Heart left ventricle (tissue), 16 donors: ENCODE measurements at regions not wholly inside any gene's neighbourhood (a gene's known extent, or its start where the extent isn't known, plus 50 kb on each side); places are given as distances from the start of the nearest gene placed in this dataset.

ENCODE experiments used
- ATAC-seq, 4 donors: fragments of 200-7000 bp; cut with Tn5 transposase; one replicate each; pipeline ENCODE4 v1.9.1; 2020 to 2022; ENCODE audit warnings: moderate library complexity in 4 of 4, mild to moderate bottlenecking in 3 of 4, moderate number of reproducible peaks in 1 of 4
- DNase-seq, 5 donors: peaks; one replicate each; pipeline ENCODE4 v3.0.0-alpha.2; 2020
- H3K27ac ChIP-seq, 12 donors: fragments of 200-600 bp; sonication (generic) in 4 of 12; one replicate each; pipeline versions ENCODE4 v1.5.0 to v1.8.0; 2016 to 2022; ENCODE audit warnings: mild to moderate bottlenecking in 2 of 12
- H3K27me3 ChIP-seq, 9 donors: fragments of 200-600 bp; sonication (generic) in 2 of 9; one replicate each; pipeline versions ENCODE4 v1.5.1 to v1.8.0; 2016 to 2022; ENCODE audit warnings: mild to moderate bottlenecking in 3 of 9
- H3K36me3 ChIP-seq, 9 donors: fragments of 200-600 bp; sonication (generic) in 2 of 9; one replicate each; pipeline versions ENCODE4 v1.5.0 to v1.8.0; 2018 to 2022; ENCODE audit warnings: mild to moderate bottlenecking in 2 of 9
- H3K4me1 ChIP-seq, 12 donors: fragments of 200-600 bp; sonication (generic) in 4 of 12; one replicate each; pipeline versions ENCODE4 v1.5.0 to v1.8.0; 2016 to 2022; ENCODE audit warnings: mild to moderate bottlenecking in 3 of 12
- H3K4me3 ChIP-seq, 12 donors: fragments of 200-600 bp; sonication (generic) in 4 of 12; one replicate each; pipeline versions ENCODE4 v1.5.0 to v1.8.0; 2017 to 2022; ENCODE audit warnings: mild to moderate bottlenecking in 9 of 12, moderate library complexity in 4 of 12
- H3K9me3 ChIP-seq, 12 donors: fragments of 200-600 bp; sonication (generic) in 4 of 12; one replicate each; pipeline versions ENCODE4 v1.5.0 to v1.8.0; 2016 to 2022; ENCODE audit warnings: mild to moderate bottlenecking in 1 of 12
- POLR2A ChIP-seq, 2 donors: fragments of 450-650 bp; IDR thresholded peaks; one replicate each; pipeline ENCODE4 v1.6.1; 2017; ENCODE audit warnings: antibody characterized with exemption in 2 of 2, mild to moderate bottlenecking in 2 of 2, moderate library complexity in 2 of 2
- WGBS, 4 donors: extraction: QIAGEN DNeasy Blood & Tissue Kit in 2 of 4; methylation state at CpG; one replicate each; pipeline versions ENCODE4 v1.1.5 to v1.1.7; 2013 to 2018; 5-methylcytosine and 5-hydroxymethylcytosine counted together
- intact Hi-C, 10 donors: fragments of 100-400 bp; cut with DNase I; formaldehyde crosslinking; loops; one replicate each; pipeline versions ENCODE4 v1.11.1 to v1.14.2; 2022
- TF ChIP-seq, protein P1 (sequence below), 12 donors: fragments of 200-600 bp; sonication (generic) in 4 of 12; IDR thresholded peaks; one replicate each; pipeline versions ENCODE4 v1.5.0 to v1.8.0; 2018 to 2022; ENCODE audit warnings: antibody characterized with exemption in 12 of 12, mild to moderate bottlenecking in 5 of 12
- donor health status: ischemic (EF 13 %, LVEDD 7.1; RV severe dilation, severe dysfunction).
- donor health status: healthy with polysubstance abuse.
- donor health status: DM: no; HTN: yes; CAD: no.
- donor health status: DM: no; HTN: no; CAD: no.
- donor health status: ischemic (EF 25% LVEDD 6.9; RV normal size, moderate dysfunction).
- donor health status: ischemic (EF 25% LVEDD 5.7; RV mildly dilated, moderate dysfunction).
- donor health status: healthy.
- donor health status: DM: yes; HTN: yes; CAD: no.
- donor health status: ischemic (EF 35%, LVEDD 5.7; RV mildly dilated, moderate dysfunction).
- donor health status: nonischemic (EF 11% LVEDD 7.7; RV severe dilation, severe dysfunction).
- donor health status: DM: yes; HTN: yes; CAD: no.
- donor health status: PGD.
- donor health status: ischemic (EF 29% LVEDD 5.4; RV normal size, mild dysfunction).
- donor health status: nonischemic (EF 23%, LVEDD 6.1; RV moderate dilation, normal function).

DNA sequence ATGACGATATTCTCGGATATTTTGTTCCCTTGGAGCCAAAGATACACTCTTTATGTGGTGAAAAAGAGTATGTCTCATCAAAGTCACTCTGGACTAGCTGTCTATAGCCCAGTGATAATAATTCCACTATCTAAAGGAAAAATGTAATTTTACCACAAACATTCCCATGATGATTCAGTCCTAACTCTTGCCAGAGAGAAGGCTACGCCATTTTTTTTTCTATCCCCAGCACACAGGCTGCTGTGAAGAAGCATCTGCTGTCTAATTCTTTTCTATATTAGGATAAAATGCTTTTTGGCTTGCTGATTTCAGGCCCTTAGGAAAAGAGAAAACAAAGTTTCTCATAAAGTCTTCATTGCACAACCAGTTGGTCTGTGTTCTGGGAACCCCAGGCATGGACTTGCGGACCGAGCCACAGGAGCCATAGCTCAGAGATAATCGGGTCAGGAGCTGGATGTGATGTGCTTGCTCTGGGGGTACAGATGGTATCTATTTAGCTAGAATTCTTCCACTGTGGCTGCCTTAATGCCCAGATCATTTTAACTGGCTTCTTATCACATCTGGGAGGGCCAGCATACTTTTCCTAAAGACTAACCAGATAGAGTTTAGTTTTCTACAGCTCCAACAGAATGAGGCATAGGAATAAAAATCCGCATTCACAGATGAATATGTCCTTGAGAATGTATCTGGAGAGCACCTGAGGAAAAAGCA lies 683.7 kb upstream of the ID4 start:
- ATAC-seq (peak in 3 of 4 donors; percentile 64 to 90 (median 71)), DNase-seq (peak in 3 of 5 donors; percentile 14 to 22 (median 19))
- 68 to 77% (median 71%) methylated on average over 7 of the region's 7 CpGs for WGBS, 4 donors

DNA sequence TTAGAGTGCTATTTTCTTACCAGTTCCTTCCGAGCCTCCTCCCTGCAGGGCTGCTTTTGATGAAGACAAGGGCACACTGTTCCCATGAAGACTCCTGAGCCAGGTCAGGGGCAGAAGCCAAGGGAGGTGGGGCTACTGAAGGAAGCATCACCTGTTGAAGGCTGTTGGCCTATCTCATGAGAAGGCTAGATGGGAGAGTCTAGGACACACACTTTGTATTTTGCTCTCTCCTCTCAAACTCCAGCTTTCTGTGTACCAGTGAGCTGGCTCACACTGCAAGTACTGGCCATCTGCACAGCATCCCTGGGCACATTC lies 683.2 kb upstream of the ID4 start:
- H3K27ac ChIP-seq = peak overlapping the region in 5 of 12 donors; percentile 6 to 79 (median 49)
- H3K36me3 ChIP-seq = no peaks in the 10 kb centered on the region
- no peaks in the 10 kb centered on the region for H3K9me3 ChIP-seq
- TF ChIP-seq POLR2A (IDR thresholded peaks at IDR 0.05) = no peak
- H3K27me3 ChIP-seq = no peaks in the 10 kb centered on the region
- intact Hi-C loops = no loop called here
- peaks cover 0 to 9% (median 0%) of the 10 kb centered on the region in 12 donors for H3K4me1 ChIP-seq
- WGBS, 4 donors = 50 to 79% (median 74%) methylated on average over 1 of the region's 1 CpG
- ATAC-seq = peak in 2 of 4 donors; percentile 12 to 24
- H3K4me3 ChIP-seq = no peak overlapping the region
- DNase-seq = peak in 1 of 5 donors; percentile 20

More for the DNA sequence above, 683.7 kb upstream of the ID4 start:
- H3K4me3 ChIP-seq = no peak overlapping the region
- H3K36me3 ChIP-seq = no peaks in the 10 kb centered on the region
- peaks cover 0 to 9% (median 0%) of the 10 kb centered on the region in 12 donors for H3K4me1 ChIP-seq
- H3K27ac ChIP-seq = peak overlapping the region in 5 of 12 donors; percentile 6 to 79 (median 49)
- TF ChIP-seq, protein P1, sequence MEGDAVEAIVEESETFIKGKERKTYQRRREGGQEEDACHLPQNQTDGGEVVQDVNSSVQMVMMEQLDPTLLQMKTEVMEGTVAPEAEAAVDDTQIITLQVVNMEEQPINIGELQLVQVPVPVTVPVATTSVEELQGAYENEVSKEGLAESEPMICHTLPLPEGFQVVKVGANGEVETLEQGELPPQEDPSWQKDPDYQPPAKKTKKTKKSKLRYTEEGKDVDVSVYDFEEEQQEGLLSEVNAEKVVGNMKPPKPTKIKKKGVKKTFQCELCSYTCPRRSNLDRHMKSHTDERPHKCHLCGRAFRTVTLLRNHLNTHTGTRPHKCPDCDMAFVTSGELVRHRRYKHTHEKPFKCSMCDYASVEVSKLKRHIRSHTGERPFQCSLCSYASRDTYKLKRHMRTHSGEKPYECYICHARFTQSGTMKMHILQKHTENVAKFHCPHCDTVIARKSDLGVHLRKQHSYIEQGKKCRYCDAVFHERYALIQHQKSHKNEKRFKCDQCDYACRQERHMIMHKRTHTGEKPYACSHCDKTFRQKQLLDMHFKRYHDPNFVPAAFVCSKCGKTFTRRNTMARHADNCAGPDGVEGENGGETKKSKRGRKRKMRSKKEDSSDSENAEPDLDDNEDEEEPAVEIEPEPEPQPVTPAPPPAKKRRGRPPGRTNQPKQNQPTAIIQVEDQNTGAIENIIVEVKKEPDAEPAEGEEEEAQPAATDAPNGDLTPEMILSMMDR (IDR thresholded peaks at IDR 0.05) = no peak
- TF ChIP-seq POLR2A (IDR thresholded peaks at IDR 0.05) = no peak
- intact Hi-C loops = no loop called here
- no peaks in the 10 kb centered on the region for H3K27me3 ChIP-seq
- H3K9me3 ChIP-seq = no peaks in the 10 kb centered on the region

DNA sequence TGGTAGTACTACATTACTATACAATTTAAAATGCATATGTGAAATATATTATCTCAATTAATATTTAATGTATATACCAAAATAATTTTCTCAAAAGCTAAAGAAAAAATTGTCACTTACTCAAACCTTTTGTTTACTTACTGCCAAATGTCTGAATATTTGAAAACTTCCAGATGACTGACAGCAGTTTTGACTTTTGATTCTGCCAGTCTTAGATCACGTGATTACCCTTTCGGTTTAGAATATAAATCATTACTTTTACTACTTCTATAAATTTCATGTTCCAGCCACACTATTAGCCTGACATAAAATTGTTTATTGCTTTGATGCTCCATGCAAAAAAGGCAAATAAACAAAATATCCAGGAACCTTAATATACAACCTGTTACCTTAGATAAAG lies 680.7 kb upstream of the ID4 start:
- Histone ChIP-seq H3K4me1 (peaks cover 0 to 9% (median 0%) of the 10 kb centered on the region in 12 donors), H3K36me3 (no peaks in the 10 kb centered on the region), H3K27ac (no peak overlapping the region), H3K27me3 (no peaks in the 10 kb centered on the region), H3K4me3 (no peak overlapping the region), H3K9me3 (no peaks in the 10 kb centered on the region)
- ATAC-seq (no peak), DNase-seq (no peak)
- WGBS, 4 donors = 87 to 94% (median 90%) methylated on average over 2 of the region's 2 CpGs
- intact Hi-C loops = no loop called here
- TF ChIP-seq POLR2A (IDR thresholded peaks at IDR 0.05) = no peak
- TF ChIP-seq, protein P1 (IDR thresholded peaks at IDR 0.05) = no peak

DNA sequence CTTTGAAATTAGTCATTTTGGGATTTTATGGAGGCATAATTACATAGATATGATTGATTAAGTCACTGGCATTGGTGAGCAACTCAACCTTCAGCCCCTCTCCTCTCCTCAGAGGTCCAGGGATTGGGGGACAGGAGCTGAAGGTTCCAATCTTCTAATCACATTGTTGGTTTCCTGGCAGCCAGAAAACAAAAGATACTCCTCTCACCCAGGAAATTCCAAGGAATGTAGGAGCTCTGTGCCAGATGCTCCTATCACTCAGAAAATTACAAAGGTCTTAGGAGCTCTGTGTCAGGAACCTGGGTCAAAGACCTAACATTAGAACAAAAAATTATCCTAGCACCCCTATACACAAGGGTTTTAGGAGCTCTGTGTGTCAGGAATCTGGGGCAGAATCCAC lies 679.7 kb upstream of the ID4 start:
- H3K9me3 ChIP-seq = no peaks in the 10 kb centered on the region
- peaks cover 0 to 9% (median 0%) of the 10 kb centered on the region in 12 donors for H3K4me1 ChIP-seq
- intact Hi-C loops = no loop called here
- DNase-seq (no peak), ATAC-seq (no peak)
- no peak overlapping the region for H3K4me3 ChIP-seq
- H3K36me3 ChIP-seq = no peaks in the 10 kb centered on the region
- H3K27me3 ChIP-seq = no peaks in the 10 kb centered on the region
- H3K27ac ChIP-seq = no peak overlapping the region
- no peak for TF ChIP-seq POLR2A (IDR thresholded peaks at IDR 0.05)
- TF ChIP-seq, protein P1 (IDR thresholded peaks at IDR 0.05) = no peak

DNA sequence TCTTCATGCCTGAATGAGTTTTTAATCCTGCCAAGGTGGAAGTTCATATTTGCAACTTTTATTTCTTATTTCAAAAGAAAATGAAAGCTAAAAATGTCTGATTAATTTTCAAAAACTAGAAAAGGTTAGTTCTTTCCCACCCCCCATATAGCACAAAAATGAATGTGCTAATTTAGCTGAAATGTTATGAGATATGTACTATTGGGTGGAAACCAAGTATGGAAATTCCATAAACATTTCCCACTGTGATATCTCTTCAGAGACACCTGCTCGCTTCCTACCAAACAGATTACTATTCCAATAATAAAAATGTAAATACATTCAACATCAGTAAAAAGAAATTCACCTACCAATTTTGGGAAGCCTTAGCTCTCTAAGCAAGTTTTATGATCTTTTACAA lies 678.6 kb upstream of the ID4 start:
- ATAC-seq = no peak
- H3K27ac ChIP-seq = no peak overlapping the region
- intact Hi-C loops = no loop called here

More for the DNA sequence above, 678.6 kb upstream of the ID4 start:
- Histone ChIP-seq H3K4me3 (no peak overlapping the region), H3K27me3 (no peaks in the 10 kb centered on the region), H3K36me3 (no peaks in the 10 kb centered on the region), H3K4me1 (peaks cover 0 to 9% (median 0%) of the 10 kb centered on the region in 12 donors), H3K9me3 (no peaks in the 10 kb centered on the region)
- 80 to 86% (median 82%) methylated on average over 1 of the region's 1 CpG for WGBS, 4 donors
- DNase-seq = no peak
- TF ChIP-seq, protein P1 (IDR thresholded peaks at IDR 0.05) = no peak
- no peak for TF ChIP-seq POLR2A (IDR thresholded peaks at IDR 0.05)
